ENCODE measurements at regions not wholly inside any gene's neighbourhood (a gene's known extent, or its start where the extent isn't known, plus 50 kb on each side); places are given as distances from the start of the nearest gene placed in this dataset.

- no peak for TF ChIP-seq CTCF (IDR thresholded peaks at IDR 0.05)
- TF ChIP-seq REST (IDR thresholded peaks at IDR 0.05): no peak
- no peak for TF ChIP-seq ESRRA (IDR thresholded peaks at IDR 0.05; ENCODE audit: borderline replicate concordance, low read length)
- no peak for TF ChIP-seq MYC (IDR thresholded peaks at IDR 0.05; ENCODE audit: borderline replicate concordance, low read length)
- TF ChIP-seq POLR2A (IDR thresholded peaks at IDR 0.05; ENCODE audit: low read length): no peak
- TF ChIP-seq CEBPB (IDR thresholded peaks at IDR 0.05): no peak
- no peak for TF ChIP-seq JUN (IDR thresholded peaks at IDR 0.05)
- no peak for TF ChIP-seq PHF8 (IDR thresholded peaks at IDR 0.05; ENCODE audit: borderline replicate concordance, low read depth)
Observed at GRCh38 chr14:105852378-105853088, 326.1 kb downstream of the TMEM121 start.
